ENCODE measurements at regions not wholly inside any gene's neighbourhood (a gene's known extent, or its start where the extent isn't known, plus 50 kb on each side); places are given as distances from the start of the nearest gene placed in this dataset.

GRCh38 chr5:72760259-72760658 lies 56.2 kb upstream of the TNPO1 start:
- DNase-seq (ENCODE audit: extremely low spot score), result no peak
- no peak for TF ChIP-seq CTCF (IDR thresholded peaks at IDR 0.05; ENCODE audit: control extremely low read depth, extremely low read depth, low read depth, missing control alignments)
- ChIA-PET POLR2A (no interaction called here), CTCF (interaction anchor here (1.1 kb wide), 1 partner anchor 15 kb away, joined by 3 read pairs; no protein-coding TSS in a partner anchor)

GRCh38 chr5:72752909-72753308 lies 63.6 kb upstream of the TNPO1 start:
- no peak for DNase-seq (ENCODE audit: extremely low spot score)
- ChIA-PET POLR2A (no interaction called here), CTCF (interaction anchor here (0.9 to 1.3 kb wide), 2 partner anchors 19 to 143 kb away, joined by 3 to 4 read pairs; no protein-coding TSS in a partner anchor)
- no peak for TF ChIP-seq CTCF (IDR thresholded peaks at IDR 0.05; ENCODE audit: control extremely low read depth, extremely low read depth, low read depth, missing control alignments)

GRCh38 chr5:72749362-72749997 lies 67.0 kb upstream of the TNPO1 start:
- no peak for TF ChIP-seq CTCF (IDR thresholded peaks at IDR 0.05; ENCODE audit: control extremely low read depth, extremely low read depth, low read depth, missing control alignments)
- POLR2A ChIA-PET, result no interaction called here
- no peak for DNase-seq (ENCODE audit: extremely low spot score)
- CTCF ChIA-PET, result no interaction called here

GRCh38 chr5:72747826-72748225 lies 68.6 kb upstream of the TNPO1 start:
- DNase-seq (ENCODE audit: extremely low spot score), result no peak
- TF ChIP-seq CTCF (IDR thresholded peaks at IDR 0.05; ENCODE audit: control extremely low read depth, extremely low read depth, low read depth, missing control alignments), result no peak
- ChIA-PET POLR2A (no interaction called here), CTCF (no interaction called here)

- ChIA-PET POLR2A (no interaction called here), CTCF (no interaction called here)
- no peak for TF ChIP-seq CTCF (IDR thresholded peaks at IDR 0.05; ENCODE audit: control extremely low read depth, extremely low read depth, low read depth, missing control alignments)
- no peak for DNase-seq (ENCODE audit: extremely low spot score)
These were observed 69.7 kb upstream of the TNPO1 start for GRCh38 chr5:72746736-72747135.

GRCh38 chr5:72744136-72744535 lies 72.3 kb upstream of the TNPO1 start:
- no peak for DNase-seq (ENCODE audit: extremely low spot score)
- no peak for TF ChIP-seq CTCF (IDR thresholded peaks at IDR 0.05; ENCODE audit: control extremely low read depth, extremely low read depth, low read depth, missing control alignments)
- POLR2A ChIA-PET, result no interaction called here
- CTCF ChIA-PET, result no interaction called here

Measured in GM10248 (cell line).